Common myeloid progenitor, CD34-positive (primary cell): ENCODE measurements at regions not wholly inside any gene's neighbourhood (a gene's known extent, or its start where the extent isn't known, plus 50 kb on each side); places are given as distances from the start of the nearest gene placed in this dataset.

Experiments used
- CTCF ChIA-PET: fragments of 350-600 bp; sonication (Branson Sonifier 250); formaldehyde crosslinking; loops from one replicate; lab custom pipeline; 2021; ENCODE audit warnings: antibody characterized with exemption; lab: Charles Lee
- POLR2A ChIA-PET: fragments of 350-600 bp; sonication (Branson Sonifier 250); formaldehyde crosslinking; loops from one replicate; lab custom pipeline; 2021; ENCODE audit warnings: antibody characterized with exemption; lab: Charles Lee
- DNase-seq, 3 donors: peaks; one replicate each; pipeline versions ENCODE4 v3.0.0 to v3.0.0-alpha.2; 2013
- H3K27ac ChIP-seq, 2 experiments: 1 replicate in 1 of 2; 2 replicates in 1 of 2; pipeline ENCODE4 v1.7.0; 2013; ENCODE audit warnings: inconsistent platforms in 2 of 2, low read length in 2 of 2, mild to moderate bottlenecking in 2 of 2, low read depth in 1 of 2, moderate library complexity in 1 of 2; ENCODE audit not compliant: severe bottlenecking in 2 of 2, insufficient read depth in 1 of 2, poor library complexity in 1 of 2
- H3K27me3 ChIP-seq, 5 experiments: replicated peaks in 2 of 5; 1 replicate in 3 of 5; 2 replicates in 2 of 5; pipeline versions ENCODE4 v1.6.1 to v1.7.0; 2013; ENCODE audit warnings: low read length in 4 of 5, mild to moderate bottlenecking in 2 of 5, moderate library complexity in 2 of 5, inconsistent platforms in 1 of 5; ENCODE audit not compliant: insufficient read depth in 5 of 5, control insufficient read depth in 4 of 5
- H3K36me3 ChIP-seq, 4 experiments: 1 replicate in 2 of 4; 2 replicates in 2 of 4; pipeline versions ENCODE4 v1.6.1 to v1.7.0; 2013; ENCODE audit warnings: low read length in 3 of 4, control low read depth in 1 of 4, mild to moderate bottlenecking in 1 of 4; ENCODE audit not compliant: control insufficient read depth in 4 of 4, insufficient read depth in 4 of 4
- H3K4me1 ChIP-seq, 4 experiments: 1 replicate in 3 of 4; 2 replicates in 1 of 4; pipeline versions ENCODE4 v1.6.1 to v1.7.1; 2013; ENCODE audit warnings: low read length in 3 of 4, mild to moderate bottlenecking in 3 of 4, control low read depth in 1 of 4, inconsistent platforms in 1 of 4, moderate library complexity in 1 of 4; ENCODE audit not compliant: control insufficient read depth in 4 of 4, insufficient read depth in 4 of 4; ENCODE audit errors: control extremely low read depth in 1 of 4
- H3K4me3 ChIP-seq, 7 experiments: 1 replicate in 4 of 7; 2 replicates in 3 of 7; pipeline versions ENCODE4 v1.5.1 to v1.7.0; 2013; ENCODE audit warnings: mild to moderate bottlenecking in 7 of 7, low read length in 6 of 7, moderate library complexity in 6 of 7, inconsistent platforms in 2 of 7, low read depth in 2 of 7, control low read depth in 1 of 7; ENCODE audit not compliant: insufficient read depth in 4 of 7, control insufficient read depth in 1 of 7; ENCODE audit errors: extremely low read depth in 1 of 7
- H3K9me3 ChIP-seq, 5 experiments: 1 replicate in 4 of 5; 2 replicates in 1 of 5; pipeline versions ENCODE4 v1.6.1 to v1.7.1; 2013; ENCODE audit warnings: low read length in 4 of 5, mild to moderate bottlenecking in 2 of 5, inconsistent platforms in 1 of 5, low read depth in 1 of 5, moderate library complexity in 1 of 5; ENCODE audit not compliant: control insufficient read depth in 4 of 5, insufficient read depth in 2 of 5; ENCODE audit errors: control extremely low read depth in 1 of 5
- WGBS: methylation state at CpG from one replicate; pipeline ENCODE4 v1.1.5; 2013; ENCODE audit not compliant: insufficient coverage; 5-methylcytosine and 5-hydroxymethylcytosine counted together

DNA sequence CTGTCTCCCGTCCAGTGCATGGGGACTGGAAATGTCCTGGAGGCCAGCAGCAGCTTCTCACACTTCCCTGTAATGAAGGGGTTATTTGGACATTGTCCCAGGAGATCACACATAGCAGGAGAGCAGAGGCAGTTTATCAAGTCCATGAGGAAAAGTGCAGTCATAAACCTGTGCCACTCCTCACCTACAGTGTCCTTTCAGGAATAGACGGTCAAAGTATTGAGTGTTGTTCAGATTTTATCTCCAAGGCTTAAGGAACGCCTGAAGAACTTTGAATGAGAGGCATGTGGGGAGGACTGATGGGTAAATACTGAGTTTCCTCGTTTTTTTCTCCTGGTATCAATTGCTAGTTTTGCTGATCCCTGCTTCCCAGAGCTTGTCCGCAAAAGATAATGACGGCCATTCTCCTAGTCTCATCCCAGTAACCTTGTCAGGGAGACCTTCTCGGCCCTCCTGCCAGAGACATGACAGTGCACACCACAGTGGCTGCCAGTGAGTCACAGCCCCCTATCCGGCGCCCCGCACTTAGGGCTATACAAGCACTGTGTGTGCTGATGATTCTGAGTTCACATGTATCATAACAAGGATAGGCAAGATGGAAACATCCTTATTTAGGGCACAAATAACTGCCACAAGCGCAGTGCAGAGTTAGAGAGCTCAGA is 495.5 kb upstream of the MGMT start:
- ChIA-PET CTCF (no interaction called here), POLR2A (no interaction called here)

DNA sequence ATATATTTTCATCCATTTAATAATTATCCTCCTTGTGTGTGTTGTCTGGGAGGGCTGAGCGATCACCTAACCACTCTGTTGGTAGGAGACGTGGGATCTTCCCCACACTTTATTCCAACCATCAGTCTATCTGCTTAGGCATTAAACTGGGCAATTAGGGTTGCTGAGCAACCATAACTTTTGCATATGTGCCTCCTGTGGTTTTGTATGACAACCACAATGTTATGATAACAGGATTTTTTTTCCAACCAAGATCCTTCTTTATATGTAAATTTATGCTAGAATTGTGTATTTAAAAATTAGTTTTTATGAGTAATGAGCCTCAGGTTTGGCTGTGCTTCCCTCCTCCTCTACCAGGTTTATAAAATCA is 495.0 kb upstream of the MGMT start:
- H3K27me3 ChIP-seq, result peaks cover 0 to 40% (median 7%) of the 10 kb centered on the region in 5 experiments
- H3K27ac ChIP-seq, result no peak overlapping the region
- H3K9me3 ChIP-seq, result peaks cover 0 to 4% (median 0%) of the 10 kb centered on the region in 5 experiments
- no peaks in the 10 kb centered on the region for H3K36me3 ChIP-seq
- ChIA-PET POLR2A (no interaction called here), CTCF (no interaction called here)
- H3K4me3 ChIP-seq, result no peak overlapping the region
- peak in 1 of 3 donors; percentile 7 for DNase-seq
- no CpG with 5 or more reads among the region's 2 CpGs for WGBS
- H3K4me1 ChIP-seq, result no peaks in the 10 kb centered on the region

More for the DNA sequence above, 495.5 kb upstream of the MGMT start:
- Histone ChIP-seq H3K36me3 (no peaks in the 10 kb centered on the region), H3K4me1 (no peaks in the 10 kb centered on the region), H3K27me3 (peaks cover 0 to 45% (median 7%) of the 10 kb centered on the region in 5 experiments), H3K4me3 (no peak overlapping the region), H3K27ac (no peak overlapping the region), H3K9me3 (peaks cover 0 to 4% (median 0%) of the 10 kb centered on the region in 5 experiments)
- 89% methylated on average over 10 of the region's 11 CpGs for WGBS
- DNase-seq, result no peak

DNA sequence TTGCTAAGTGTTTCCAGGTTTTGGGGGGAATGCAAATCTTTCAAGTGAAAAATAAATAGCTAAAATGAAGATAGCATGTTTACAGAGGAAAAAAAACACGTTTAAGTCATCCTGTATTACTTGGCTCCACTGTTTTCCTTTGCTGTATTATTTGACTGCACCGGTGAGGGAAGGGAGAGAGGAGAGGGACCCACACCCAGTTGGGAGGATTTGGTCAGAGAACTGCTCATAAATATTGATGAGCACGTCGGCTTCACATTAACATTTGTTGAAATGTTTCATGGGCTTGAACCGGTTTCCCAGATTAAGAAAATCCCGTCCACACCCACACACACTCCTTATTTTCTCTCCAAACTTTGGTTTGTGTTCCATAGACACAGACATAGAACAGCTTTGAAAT is 493.8 kb upstream of the MGMT start:
- H3K4me3 ChIP-seq, result no peak overlapping the region
- POLR2A ChIA-PET, result no interaction called here
- CTCF ChIA-PET, result no interaction called here
- no peaks in the 10 kb centered on the region for H3K4me1 ChIP-seq
- peaks cover 0 to 34% (median 7%) of the 10 kb centered on the region in 5 experiments for H3K27me3 ChIP-seq
- peaks cover 0 to 4% (median 0%) of the 10 kb centered on the region in 5 experiments for H3K9me3 ChIP-seq
- WGBS, result 99% methylated on average over 6 of the region's 6 CpGs
- no peak for DNase-seq
- no peak overlapping the region for H3K27ac ChIP-seq
- no peaks in the 10 kb centered on the region for H3K36me3 ChIP-seq

DNA sequence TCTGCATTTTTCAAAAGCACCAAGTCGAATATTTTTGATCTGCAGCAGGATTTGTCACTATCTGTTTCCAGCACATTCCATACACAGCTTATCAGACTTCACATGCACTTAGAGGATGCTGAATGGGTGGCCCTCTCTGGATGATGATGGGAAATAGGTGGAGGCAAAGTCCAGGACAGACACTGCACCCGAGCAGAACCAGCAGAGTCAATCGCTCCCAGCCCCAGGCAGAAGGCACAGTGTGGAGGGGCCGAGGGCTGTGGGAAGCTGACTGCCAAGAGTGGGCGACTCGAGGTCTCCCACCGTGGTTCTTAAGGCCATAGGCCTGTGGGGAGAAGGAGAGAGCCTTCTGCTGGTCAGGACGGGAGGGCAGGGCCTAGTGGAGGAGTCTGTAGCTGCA is 490.2 kb upstream of the MGMT start:
- H3K36me3 ChIP-seq, result no peaks in the 10 kb centered on the region
- 82% methylated on average over 5 of the region's 8 CpGs for WGBS
- peaks cover 0 to 13% (median 3%) of the 10 kb centered on the region in 5 experiments for H3K27me3 ChIP-seq
- peaks cover 0 to 4% (median 0%) of the 10 kb centered on the region in 5 experiments for H3K9me3 ChIP-seq
- H3K27ac ChIP-seq, result no peak overlapping the region
- ChIA-PET POLR2A (no interaction called here), CTCF (no interaction called here)
- no peak overlapping the region for H3K4me3 ChIP-seq
- H3K4me1 ChIP-seq, result no peaks in the 10 kb centered on the region
- DNase-seq, result no peak

DNA sequence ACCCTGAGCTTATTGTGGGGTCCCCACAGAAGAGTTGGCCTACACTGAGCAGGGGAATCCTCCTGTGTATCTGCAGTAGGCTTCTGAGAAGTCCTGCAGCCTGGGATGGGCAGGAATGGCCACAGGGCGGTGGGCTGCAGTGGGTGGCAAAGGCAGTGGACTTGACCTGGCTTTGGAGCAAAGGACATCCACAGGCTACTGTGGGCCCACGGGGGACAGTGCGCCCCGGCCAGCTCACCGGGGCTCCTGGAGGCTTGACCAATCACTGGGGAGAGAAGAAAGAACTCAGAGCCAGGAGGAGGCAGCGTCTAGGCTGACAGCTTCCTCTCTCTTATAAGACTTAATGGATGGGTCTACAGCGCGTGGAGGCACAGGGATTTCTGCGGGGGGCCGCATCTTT is 488.8 kb upstream of the MGMT start:
- CTCF ChIA-PET, result no interaction called here
- Histone ChIP-seq H3K4me1 (no peaks in the 10 kb centered on the region), H3K27ac (no peak overlapping the region), H3K36me3 (no peaks in the 10 kb centered on the region), H3K9me3 (peaks cover 0 to 4% (median 0%) of the 10 kb centered on the region in 5 experiments), H3K27me3 (peaks cover 0 to 7% (median 3%) of the 10 kb centered on the region in 5 experiments), H3K4me3 (no peak overlapping the region)
- POLR2A ChIA-PET, result no interaction called here
- WGBS, result 96% methylated on average over 4 of the region's 10 CpGs
- no peak for DNase-seq

DNA sequence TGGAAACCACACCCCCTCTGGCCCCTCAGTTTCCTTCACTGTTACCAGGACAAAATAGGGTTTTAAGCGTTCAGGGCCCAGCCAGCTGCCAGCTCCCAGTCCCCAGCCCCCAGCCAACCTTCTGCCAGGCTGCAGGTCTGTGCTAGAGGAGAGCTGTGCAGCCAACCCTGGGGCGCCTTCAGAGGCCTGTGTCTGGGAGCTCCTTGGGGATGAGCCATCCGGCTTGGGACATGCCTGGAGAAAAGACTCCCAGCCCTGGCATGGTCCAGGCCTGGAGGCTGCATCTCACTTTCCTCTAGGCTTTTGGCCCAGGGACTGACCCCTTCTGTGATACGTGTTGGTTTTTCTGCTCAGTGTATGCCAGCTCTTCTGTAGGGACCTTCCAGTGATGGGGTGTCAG is 487.6 kb upstream of the MGMT start:
- CTCF ChIA-PET, result no interaction called here
- no peak for DNase-seq
- no peaks in the 10 kb centered on the region for H3K4me1 ChIP-seq

DNA sequence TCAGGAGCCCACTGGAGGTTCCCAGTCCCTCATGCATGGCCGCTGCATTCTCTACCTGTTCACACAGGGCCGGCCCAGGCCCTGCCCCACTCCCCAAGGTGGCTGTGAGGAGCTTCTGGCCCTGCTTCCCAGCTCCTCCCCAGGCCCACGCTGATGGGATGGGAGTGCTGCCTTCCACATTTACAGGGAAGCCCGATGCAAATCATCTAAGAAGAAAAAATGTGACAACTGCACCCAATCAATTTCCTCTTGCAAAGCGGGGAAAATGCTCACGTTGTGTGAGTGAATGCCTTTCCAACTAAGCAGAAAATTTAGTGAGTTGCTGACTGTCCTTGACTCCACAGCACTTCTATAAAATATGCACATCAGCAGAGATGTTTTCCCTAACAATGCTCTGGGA is 485.8 kb upstream of the MGMT start:
- Histone ChIP-seq H3K4me3 (no peak overlapping the region), H3K9me3 (peaks cover 0 to 7% (median 0%) of the 10 kb centered on the region in 5 experiments), H3K36me3 (no peaks in the 10 kb centered on the region), H3K27ac (no peak overlapping the region), H3K4me1 (no peaks in the 10 kb centered on the region), H3K27me3 (peaks cover 0 to 5% (median 0%) of the 10 kb centered on the region in 5 experiments)
- CTCF ChIA-PET, result no interaction called here
- POLR2A ChIA-PET, result no interaction called here
- DNase-seq, result no peak
- WGBS, result 81% methylated on average over 3 of the region's 6 CpGs

More for the DNA sequence above, 487.6 kb upstream of the MGMT start:
- Histone ChIP-seq H3K36me3 (no peaks in the 10 kb centered on the region), H3K4me3 (no peak overlapping the region), H3K27me3 (peaks cover 0 to 3% (median 1%) of the 10 kb centered on the region in 5 experiments), H3K9me3 (peaks cover 0 to 4% (median 0%) of the 10 kb centered on the region in 5 experiments), H3K27ac (no peak overlapping the region)
- 100% methylated on average over 3 of the region's 4 CpGs for WGBS
- POLR2A ChIA-PET, result no interaction called here
